BLaER1 (cell line): ENCODE measurements at regions not wholly inside any gene's neighbourhood (a gene's known extent, or its start where the extent isn't known, plus 50 kb on each side); places are given as distances from the start of the nearest gene placed in this dataset.

Experiments used
- H3K27ac ChIP-seq: shearing (Covaris generic); formaldehyde crosslinking; 2 replicates; pipeline ENCODE4 v1.8.1; 2022
- H3K27me3 ChIP-seq: shearing (Covaris generic); formaldehyde crosslinking; 2 replicates; pipeline ENCODE4 v1.8.1; 2022
- H3K36me3 ChIP-seq: shearing (Covaris generic); formaldehyde crosslinking; 2 replicates; pipeline ENCODE4 v1.8.1; 2022
- H3K4me1 ChIP-seq: shearing (Covaris generic); formaldehyde crosslinking; 2 replicates; pipeline ENCODE4 v1.8.1; 2022
- H3K4me2 ChIP-seq: shearing (Covaris generic); formaldehyde crosslinking; 2 replicates; pipeline ENCODE4 v1.8.1; 2022
- H3K4me3 ChIP-seq: shearing (Covaris generic); formaldehyde crosslinking; 2 replicates; pipeline ENCODE4 v1.8.1; 2022
- H3K9ac ChIP-seq: shearing (Covaris generic); formaldehyde crosslinking; 2 replicates; pipeline ENCODE4 v1.8.1; 2022
- H3K9me3 ChIP-seq: shearing (Covaris generic); formaldehyde crosslinking; 2 replicates; pipeline ENCODE4 v1.8.1; 2022
- H4K20me1 ChIP-seq: shearing (Covaris generic); formaldehyde crosslinking; 2 replicates; pipeline ENCODE4 v1.8.1; 2022
- Cebpa-rat ChIP-seq: shearing (Covaris generic); IDR thresholded peaks from 2 replicates; pipeline ENCODE4 v1.8.1; 2022

DNA sequence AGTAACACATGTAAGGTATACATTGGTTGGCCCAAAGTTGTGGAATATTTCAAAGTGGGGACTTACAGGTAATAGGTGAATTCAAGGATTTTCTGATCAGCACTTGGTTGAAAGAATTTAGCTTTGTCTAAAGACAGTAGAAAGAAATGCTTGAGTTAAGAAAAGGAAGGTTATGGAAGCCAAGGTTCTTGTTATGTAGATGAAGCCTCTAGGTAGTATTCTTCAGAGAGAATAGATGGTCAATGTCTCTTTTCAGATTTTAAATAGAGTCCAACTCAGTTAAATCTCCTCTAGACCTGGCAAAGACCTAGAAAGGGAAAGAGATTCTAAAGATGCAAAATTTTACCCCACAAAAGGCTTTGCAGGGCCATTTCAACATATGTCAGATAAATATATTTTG lies 157.4 kb downstream of the ANKRD30B start:
- H3K27ac ChIP-seq, result no peak overlapping the region
- H3K4me2 ChIP-seq, result no peak overlapping the region
- no peaks in the 10 kb centered on the region for H3K9me3 ChIP-seq
- no peaks in the 10 kb centered on the region for H3K4me1 ChIP-seq
- H3K36me3 ChIP-seq, result no peaks in the 10 kb centered on the region
- H3K27me3 ChIP-seq, result no peaks in the 10 kb centered on the region
- no peak overlapping the region for H3K9ac ChIP-seq
- H4K20me1 ChIP-seq, result no peaks in the 10 kb centered on the region
- H3K4me3 ChIP-seq, result no peak overlapping the region
- TF ChIP-seq Cebpa-rat, result no peak

DNA sequence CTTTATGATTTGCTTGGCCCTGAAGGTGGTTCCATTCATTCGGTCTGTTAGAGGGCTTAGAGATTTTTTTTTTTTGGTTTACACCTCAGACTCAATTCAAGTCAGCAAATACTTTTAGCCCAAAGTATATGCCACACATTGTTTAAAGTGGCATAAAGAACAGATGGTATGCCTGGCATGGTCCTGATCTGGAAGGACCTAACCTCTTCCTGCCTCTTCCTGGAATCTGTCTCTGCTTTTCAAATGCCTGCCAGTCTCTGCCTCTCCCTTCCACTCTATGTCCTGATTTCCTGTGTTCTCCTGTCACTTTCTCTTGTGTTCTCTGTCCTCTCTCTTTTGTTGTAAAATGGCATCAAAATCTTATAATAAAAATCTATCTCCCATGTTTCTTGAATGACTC lies 158.0 kb downstream of the ANKRD30B start:
- Histone ChIP-seq H4K20me1 (no peaks in the 10 kb centered on the region), H3K4me2 (no peak overlapping the region), H3K36me3 (no peaks in the 10 kb centered on the region), H3K9me3 (no peaks in the 10 kb centered on the region), H3K27ac (no peak overlapping the region), H3K27me3 (no peaks in the 10 kb centered on the region), H3K4me1 (no peaks in the 10 kb centered on the region), H3K9ac (no peak overlapping the region), H3K4me3 (no peak overlapping the region)
- TF ChIP-seq Cebpa-rat, result no peak

DNA sequence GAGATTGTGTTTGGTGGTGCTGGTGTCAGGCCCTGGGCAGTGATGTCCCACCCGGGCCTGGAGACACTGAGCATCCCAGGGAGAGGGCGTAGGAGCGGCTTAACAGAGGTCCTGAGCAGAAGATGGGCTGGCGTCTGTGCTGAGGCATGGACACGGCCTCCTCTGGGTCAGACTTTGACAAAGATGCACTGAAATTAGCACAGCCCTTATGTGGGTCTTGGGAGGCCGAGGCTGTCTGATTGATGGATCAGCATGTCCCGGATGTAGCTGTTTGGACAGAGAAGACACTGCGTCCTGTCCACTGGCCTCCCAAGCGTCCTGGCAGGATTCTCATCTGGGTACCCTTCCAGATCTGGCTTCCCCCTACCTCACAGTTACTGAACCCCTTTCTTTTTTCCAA lies 159.4 kb downstream of the ANKRD30B start:
- Histone ChIP-seq H3K36me3 (no peaks in the 10 kb centered on the region), H4K20me1 (no peaks in the 10 kb centered on the region), H3K4me1 (no peaks in the 10 kb centered on the region), H3K9ac (no peak overlapping the region), H3K4me3 (no peak overlapping the region), H3K27ac (no peak overlapping the region), H3K9me3 (no peaks in the 10 kb centered on the region), H3K27me3 (no peaks in the 10 kb centered on the region), H3K4me2 (no peak overlapping the region)
- TF ChIP-seq Cebpa-rat, result no peak

DNA sequence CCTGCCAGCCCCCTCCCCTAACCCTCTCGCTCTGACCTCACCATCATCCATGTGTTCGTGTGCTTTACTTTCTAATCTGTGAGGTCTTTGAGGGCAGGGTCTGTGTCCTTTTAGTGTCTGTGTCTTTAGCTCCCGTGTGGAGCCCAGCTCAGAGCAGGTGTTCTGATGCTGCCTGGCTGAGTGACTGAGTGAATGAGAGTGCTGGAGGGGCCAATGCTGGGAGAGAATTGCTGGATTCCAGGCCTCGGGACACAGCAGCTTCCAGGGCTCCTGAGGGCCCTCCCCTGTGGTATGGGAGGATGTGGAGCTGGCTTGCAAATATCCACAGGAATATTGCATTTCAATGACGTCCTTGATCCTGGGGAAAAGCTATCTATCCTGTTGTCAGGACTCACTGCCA lies 160.6 kb downstream of the ANKRD30B start:
- H3K9ac ChIP-seq, result no peak overlapping the region
- no peaks in the 10 kb centered on the region for H3K9me3 ChIP-seq
- H3K4me3 ChIP-seq, result no peak overlapping the region
- no peaks in the 10 kb centered on the region for H3K36me3 ChIP-seq
- no peaks in the 10 kb centered on the region for H3K27me3 ChIP-seq
- no peak overlapping the region for H3K4me2 ChIP-seq
- no peaks in the 10 kb centered on the region for H3K4me1 ChIP-seq
- no peaks in the 10 kb centered on the region for H4K20me1 ChIP-seq
- H3K27ac ChIP-seq, result no peak overlapping the region
- TF ChIP-seq Cebpa-rat, result no peak

DNA sequence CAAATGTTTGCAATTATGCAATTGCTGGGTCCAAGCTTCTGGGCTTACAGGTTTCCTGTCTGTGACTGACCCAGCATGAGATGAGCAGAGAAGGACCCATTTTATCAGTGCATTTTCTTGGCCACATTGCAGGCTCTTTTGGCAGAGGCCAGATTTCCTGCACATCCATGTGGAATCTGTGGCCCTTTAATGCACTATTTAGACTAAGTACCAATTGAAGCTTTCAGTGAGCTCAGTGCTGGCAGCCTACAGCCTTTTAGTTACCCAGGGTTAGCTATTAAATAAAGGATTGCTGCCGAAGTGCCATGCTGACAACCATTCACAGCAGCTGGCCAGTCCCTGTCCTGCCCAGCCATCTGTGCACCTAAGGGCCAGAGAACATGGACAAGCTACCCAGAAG lies 165.0 kb downstream of the ANKRD30B start:
- Histone ChIP-seq H3K4me3 (no peak overlapping the region), H3K27me3 (no peaks in the 10 kb centered on the region), H3K27ac (no peak overlapping the region), H3K4me2 (no peak overlapping the region), H3K9ac (no peak overlapping the region), H3K36me3 (no peaks in the 10 kb centered on the region), H3K4me1 (no peaks in the 10 kb centered on the region), H3K9me3 (no peaks in the 10 kb centered on the region), H4K20me1 (no peaks in the 10 kb centered on the region)
- TF ChIP-seq Cebpa-rat, result no peak

DNA sequence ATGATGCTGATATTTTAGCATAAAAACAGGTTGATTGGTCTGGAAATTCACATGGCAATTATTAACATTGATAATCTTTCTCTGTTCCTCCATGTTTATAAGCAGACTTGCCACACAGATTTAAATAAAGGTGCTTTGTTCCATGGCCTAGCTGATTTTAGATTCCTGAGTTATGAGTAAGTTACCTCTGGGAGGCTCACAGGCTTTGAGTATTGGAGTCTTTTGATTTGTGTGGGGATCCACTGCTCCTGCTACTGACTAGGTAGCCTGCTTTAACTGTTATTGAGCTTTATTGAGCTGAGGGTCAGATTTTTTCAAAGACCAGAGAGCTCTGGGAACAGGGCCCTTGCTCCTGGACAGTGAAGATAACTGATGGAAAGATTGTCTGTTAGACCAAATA lies 166.1 kb downstream of the ANKRD30B start:
- H3K27me3 ChIP-seq, result no peaks in the 10 kb centered on the region
- TF ChIP-seq Cebpa-rat, result no peak
- no peak overlapping the region for H3K4me2 ChIP-seq
- H3K4me1 ChIP-seq, result no peaks in the 10 kb centered on the region
- H3K27ac ChIP-seq, result no peak overlapping the region
- no peak overlapping the region for H3K9ac ChIP-seq
- no peaks in the 10 kb centered on the region for H3K9me3 ChIP-seq
- H3K4me3 ChIP-seq, result no peak overlapping the region
- H3K36me3 ChIP-seq, result no peaks in the 10 kb centered on the region
- H4K20me1 ChIP-seq, result no peaks in the 10 kb centered on the region

DNA sequence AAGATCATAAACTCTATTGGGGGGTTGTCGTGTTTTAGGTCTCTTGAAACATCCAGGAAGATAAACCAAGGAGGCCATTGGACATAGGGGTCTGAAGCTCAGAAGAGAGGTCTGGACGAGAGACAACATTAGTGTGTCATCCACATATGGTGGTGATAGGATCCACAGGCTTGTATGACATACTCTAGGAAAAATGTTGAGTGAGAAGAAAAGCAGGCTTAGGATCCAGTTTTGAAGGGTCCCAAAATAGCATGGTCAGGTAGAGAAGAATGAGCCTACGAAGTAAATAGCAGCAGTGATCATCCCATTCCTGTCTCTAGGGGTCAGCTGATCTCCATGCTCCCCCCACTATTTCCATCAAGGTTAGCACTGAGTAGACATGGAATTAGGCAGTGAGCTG lies 166.8 kb downstream of the ANKRD30B start:
- Histone ChIP-seq H3K4me1 (no peaks in the 10 kb centered on the region), H3K4me3 (no peak overlapping the region), H3K27me3 (no peaks in the 10 kb centered on the region), H3K4me2 (no peak overlapping the region), H3K9ac (no peak overlapping the region), H4K20me1 (no peaks in the 10 kb centered on the region), H3K9me3 (no peaks in the 10 kb centered on the region), H3K27ac (no peak overlapping the region), H3K36me3 (no peaks in the 10 kb centered on the region)
- no peak for TF ChIP-seq Cebpa-rat

DNA sequence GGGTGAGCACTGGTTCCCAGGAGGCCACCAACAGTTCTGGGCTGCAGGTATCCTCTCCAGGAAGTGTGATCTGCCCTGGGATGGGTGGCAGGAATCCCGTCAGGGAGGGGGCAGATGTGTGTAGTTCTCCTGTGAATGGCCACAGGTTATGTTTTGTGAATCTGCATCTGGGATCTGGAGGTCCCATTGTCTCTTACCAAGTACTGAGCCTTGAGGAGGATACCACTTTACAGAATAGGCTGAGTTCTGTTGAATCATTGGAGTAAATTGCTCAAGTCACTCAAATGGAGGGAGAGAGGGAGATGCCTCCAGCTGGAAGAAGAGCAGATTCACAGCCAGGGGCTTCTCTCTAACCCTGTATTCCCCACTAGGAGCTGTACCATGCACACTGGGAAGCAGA lies 168.2 kb downstream of the ANKRD30B start:
- no peaks in the 10 kb centered on the region for H3K36me3 ChIP-seq
- no peak overlapping the region for H3K9ac ChIP-seq
- no peak for TF ChIP-seq Cebpa-rat
- H3K9me3 ChIP-seq, result no peaks in the 10 kb centered on the region
- H3K4me2 ChIP-seq, result no peak overlapping the region
- H3K27me3 ChIP-seq, result no peaks in the 10 kb centered on the region
- no peaks in the 10 kb centered on the region for H3K4me1 ChIP-seq
- no peak overlapping the region for H3K27ac ChIP-seq
- H4K20me1 ChIP-seq, result no peaks in the 10 kb centered on the region
- no peak overlapping the region for H3K4me3 ChIP-seq

DNA sequence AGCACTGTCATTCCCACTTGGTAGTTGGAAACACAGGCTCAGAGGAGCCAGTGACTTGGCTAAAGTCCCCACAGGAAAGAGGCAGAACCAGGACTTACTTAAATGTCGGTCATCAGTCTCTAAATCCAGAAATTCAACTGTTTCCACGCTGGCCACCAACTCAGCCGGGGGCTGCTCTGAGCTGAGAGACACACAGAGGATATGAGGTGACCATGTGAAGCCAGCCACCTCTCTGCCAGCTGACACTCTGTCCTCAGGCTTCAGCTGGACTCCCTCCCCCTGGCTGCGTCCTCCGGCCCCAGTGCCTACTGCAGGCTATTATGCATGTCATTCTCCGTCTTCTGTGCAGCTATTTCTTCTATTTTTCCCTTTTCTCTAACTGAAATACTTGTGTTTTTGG lies 168.9 kb downstream of the ANKRD30B start:
- H3K27ac ChIP-seq, result no peak overlapping the region
- no peak for TF ChIP-seq Cebpa-rat
- H3K9ac ChIP-seq, result no peak overlapping the region
- H3K4me1 ChIP-seq, result no peaks in the 10 kb centered on the region
- no peaks in the 10 kb centered on the region for H4K20me1 ChIP-seq
- no peaks in the 10 kb centered on the region for H3K27me3 ChIP-seq
- no peaks in the 10 kb centered on the region for H3K36me3 ChIP-seq
- H3K9me3 ChIP-seq, result no peaks in the 10 kb centered on the region
- no peak overlapping the region for H3K4me3 ChIP-seq
- no peak overlapping the region for H3K4me2 ChIP-seq

DNA sequence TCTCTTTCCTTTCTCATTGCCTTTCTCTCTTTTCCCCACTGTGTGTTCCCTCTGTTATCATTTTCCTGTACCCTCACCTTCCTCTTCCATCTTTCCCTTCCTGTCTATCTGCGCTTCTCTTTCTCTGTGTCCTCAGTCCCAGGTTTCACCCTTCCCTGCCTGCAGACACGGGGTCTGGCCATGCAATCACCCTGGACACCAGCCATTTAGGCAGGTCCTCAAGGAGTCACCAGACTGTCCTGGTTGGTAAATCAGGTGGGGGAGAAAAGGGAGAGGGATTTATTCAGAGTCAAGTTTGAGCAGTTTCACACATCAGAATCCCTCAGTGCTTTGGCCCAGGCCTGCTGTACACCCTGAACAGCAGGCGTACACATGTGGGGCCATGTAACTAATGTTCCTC lies 169.3 kb downstream of the ANKRD30B start:
- Histone ChIP-seq H3K9ac (no peak overlapping the region), H3K4me3 (no peak overlapping the region), H3K4me1 (no peaks in the 10 kb centered on the region), H3K36me3 (no peaks in the 10 kb centered on the region), H4K20me1 (no peaks in the 10 kb centered on the region), H3K9me3 (no peaks in the 10 kb centered on the region), H3K27ac (no peak overlapping the region), H3K27me3 (no peaks in the 10 kb centered on the region), H3K4me2 (no peak overlapping the region)
- TF ChIP-seq Cebpa-rat, result no peak

DNA sequence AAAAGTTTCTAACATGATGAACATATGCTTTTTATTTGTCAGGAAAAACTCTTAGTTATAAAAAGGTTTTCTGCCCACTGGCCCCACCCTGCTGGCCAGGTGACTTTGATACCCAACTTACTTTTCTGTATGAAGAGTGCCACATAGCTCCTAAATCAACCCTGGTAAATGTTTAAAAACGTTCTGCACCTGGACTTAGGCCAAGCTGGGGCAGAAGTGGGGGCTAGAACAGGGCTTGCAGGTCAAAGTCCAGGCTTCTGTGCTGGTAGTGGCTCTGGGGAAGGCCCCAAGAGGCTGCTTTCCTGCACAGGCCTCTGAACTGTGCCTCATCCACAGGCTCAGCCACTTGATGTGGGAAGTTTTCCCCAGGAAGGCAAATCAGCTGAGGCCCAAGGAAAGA lies 171.7 kb downstream of the ANKRD30B start:
- H3K27me3 ChIP-seq, result no peaks in the 10 kb centered on the region
- H3K27ac ChIP-seq, result no peak overlapping the region
- H3K4me2 ChIP-seq, result no peak overlapping the region
- TF ChIP-seq Cebpa-rat, result no peak
- H3K9me3 ChIP-seq, result no peaks in the 10 kb centered on the region
- H3K4me1 ChIP-seq, result no peaks in the 10 kb centered on the region
- H3K9ac ChIP-seq, result no peak overlapping the region
- H3K36me3 ChIP-seq, result no peaks in the 10 kb centered on the region
- no peaks in the 10 kb centered on the region for H4K20me1 ChIP-seq
- no peak overlapping the region for H3K4me3 ChIP-seq
